Panc1 (cell line): ENCODE measurements at regions not wholly inside any gene's neighbourhood (a gene's known extent, or its start where the extent isn't known, plus 50 kb on each side); places are given as distances from the start of the nearest gene placed in this dataset.

ENCODE experiments used
- CTCF ChIP-seq: fragments of 450-650 bp; IDR thresholded peaks from 2 replicates; pipeline ENCODE4 v1.5.1; 2017; ENCODE audit warnings: mild to moderate bottlenecking
- POLR2AphosphoS5 ChIP-seq: IDR thresholded peaks from 2 replicates; pipeline ENCODE4 v1.6.1; 2012; ENCODE audit warnings: mild to moderate bottlenecking, low read depth, low read length, moderate library complexity
- REST ChIP-seq, 2 experiments: IDR thresholded peaks; 2 replicates each; pipeline ENCODE4 v1.6.1; 2011 to 2012; ENCODE audit warnings: low read depth in 2 of 2, control low read depth in 1 of 2, low read length in 1 of 2, mild to moderate bottlenecking in 1 of 2, moderate library complexity in 1 of 2; ENCODE audit not compliant: insufficient read depth in 1 of 2
- SIN3A ChIP-seq: IDR thresholded peaks from 2 replicates; pipeline ENCODE4 v1.6.1; 2012; ENCODE audit warnings: low read depth, mild to moderate bottlenecking, low read length, moderate library complexity, borderline replicate concordance; ENCODE audit not compliant: insufficient read depth
- TCF7L2 ChIP-seq: IDR thresholded peaks from 2 replicates; pipeline ENCODE4 v1.6.1; 2011; ENCODE audit warnings: mild to moderate bottlenecking, low read depth, low read length, inconsistent platforms

DNA sequence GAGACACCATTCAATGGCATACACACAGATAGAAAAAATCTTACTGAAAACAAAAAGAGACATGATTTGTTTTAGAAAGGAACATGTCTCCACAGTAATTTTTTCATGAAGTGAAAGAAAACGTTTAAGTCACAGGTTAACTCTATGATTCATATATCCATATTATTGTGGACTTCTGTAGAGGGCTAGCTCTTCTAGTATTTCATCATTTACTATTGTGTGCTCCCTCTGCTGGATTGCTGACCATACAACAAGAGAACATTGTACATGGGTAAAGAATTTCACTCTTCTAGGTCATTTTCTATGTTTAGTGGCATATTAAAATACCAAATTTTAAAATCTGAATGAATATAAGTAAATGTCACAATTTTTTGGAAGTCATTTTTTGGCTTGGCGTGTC, 91.8 kb upstream of the POU3F4 start:
- TF ChIP-seq POLR2AphosphoS5, result no peak
- TF ChIP-seq CTCF, result peak; percentile 21; the same call in 1 of the 2 replicates
- no peak for TF ChIP-seq SIN3A
- no peak for TF ChIP-seq REST (IDR thresholded peaks at IDR 0.05; ENCODE audit: insufficient read depth in 1 of 2, low read depth in 2 of 2, low read length in 1 of 2)
- no peak for TF ChIP-seq TCF7L2
